ENCODE measurements at regions not wholly inside any gene's neighbourhood (a gene's known extent, or its start where the extent isn't known, plus 50 kb on each side); places are given as distances from the start of the nearest gene placed in this dataset.

GRCh38 chr4:125111323-125111722 lies 203.4 kb upstream of the FAT4 start:
- no peak for DNase-seq (ENCODE audit: extremely low spot score)
- TF ChIP-seq CTCF (IDR thresholded peaks at IDR 0.05; ENCODE audit: control extremely low read depth, extremely low read depth, low read depth, missing control alignments) = no peak
- ChIA-PET CTCF (interaction anchor here (1.2 to 1.4 kb wide), 2 partner anchors 25 to 26 kb away, joined by 3 to 4 read pairs; no protein-coding TSS in a partner anchor), POLR2A (no interaction called here)

GRCh38 chr4:125105561-125105960 lies 209.2 kb upstream of the FAT4 start:
- CTCF ChIA-PET = no interaction called here
- DNase-seq (ENCODE audit: extremely low spot score) = no peak
- no peak for TF ChIP-seq CTCF (IDR thresholded peaks at IDR 0.05; ENCODE audit: control extremely low read depth, extremely low read depth, low read depth, missing control alignments)
- POLR2A ChIA-PET = no interaction called here

- ChIA-PET POLR2A (no interaction called here), CTCF (interaction anchor here (1.6 kb wide), 1 partner anchor 15 kb away, joined by 5 read pairs; no protein-coding TSS in a partner anchor)
- no peak for TF ChIP-seq CTCF (IDR thresholded peaks at IDR 0.05; ENCODE audit: control extremely low read depth, extremely low read depth, low read depth, missing control alignments)
- DNase-seq (ENCODE audit: extremely low spot score) = no peak
These were observed 210.1 kb upstream of the FAT4 start for GRCh38 chr4:125104616-125105015.

- no peak for DNase-seq (ENCODE audit: extremely low spot score)
- ChIA-PET CTCF (interaction anchor here (0.9 to 1.6 kb wide), 3 partner anchors 10 to 17 kb away, joined by 3 to 4 read pairs (median 4); no protein-coding TSS in a partner anchor), POLR2A (no interaction called here)
- TF ChIP-seq CTCF (IDR thresholded peaks at IDR 0.05; ENCODE audit: control extremely low read depth, extremely low read depth, low read depth, missing control alignments) = no peak
These were observed 213.0 kb upstream of the FAT4 start for GRCh38 chr4:125101719-125102118.

GRCh38 chr4:125097729-125098128 lies 217.0 kb upstream of the FAT4 start:
- no peak for DNase-seq (ENCODE audit: extremely low spot score)
- ChIA-PET POLR2A (no interaction called here), CTCF (interaction anchor here (1.3 kb wide), 1 partner anchor 20 kb away, joined by 3 read pairs; no protein-coding TSS in a partner anchor)
- TF ChIP-seq CTCF (IDR thresholded peaks at IDR 0.05; ENCODE audit: control extremely low read depth, extremely low read depth, low read depth, missing control alignments) = no peak

GRCh38 chr4:125096662-125097061 lies 218.1 kb upstream of the FAT4 start:
- no peak for TF ChIP-seq CTCF (IDR thresholded peaks at IDR 0.05; ENCODE audit: control extremely low read depth, extremely low read depth, low read depth, missing control alignments)
- DNase-seq (ENCODE audit: extremely low spot score) = no peak
- ChIA-PET CTCF (interaction anchor here (1.3 kb wide), 1 partner anchor 19 kb away, joined by 3 read pairs; no protein-coding TSS in a partner anchor), POLR2A (no interaction called here)

Measured in GM10248 (cell line).